SK-N-SH (cell line): ENCODE measurements at regions not wholly inside any gene's neighbourhood (a gene's known extent, or its start where the extent isn't known, plus 50 kb on each side); places are given as distances from the start of the nearest gene placed in this dataset.

Experiments used
- CTCF ChIA-PET: fragments of 300-600, 350-600 bp; formaldehyde crosslinking; extraction: SDS; loops from one replicate; lab custom pipeline; 2021; lab: Yijun Ruan, JAX
- POLR2A ChIA-PET: fragments of 350-600 bp; sonication (Branson Sonifier 250); formaldehyde crosslinking; extraction: SDS; loops from one replicate; lab custom pipeline; 2020; ENCODE audit warnings: antibody characterized with exemption, inconsistent platforms; lab: Yijun Ruan, JAX
- DNase-seq: peaks from one replicate; pipeline ENCODE4 v3.0.0; 2012
- H2AFZ ChIP-seq: fragments of 200-600 bp; sonication (generic); 2 replicates; pipeline ENCODE4 v1.8.1; 2016; ENCODE audit warnings: antibody characterized with exemption, mild to moderate bottlenecking, low read depth
- H3F3A ChIP-seq: fragments of 200-600 bp; sonication (generic); replicated peaks from 2 replicates; pipeline ENCODE3; 2016; ENCODE audit warnings: antibody characterized with exemption, mild to moderate bottlenecking; ENCODE audit not compliant: insufficient read depth
- H3K27ac ChIP-seq, 2 experiments: fragments of 200-500 bp in 1 of 2; fragments of 200-600 bp in 1 of 2; sonication (Bioruptor generic) in 1 of 2; sonication (generic), shearing (Covaris generic) in 1 of 2; 2 replicates each; pipeline versions ENCODE4 v1.5.1 to v1.6.1; 2014 to 2016; ENCODE audit warnings: low read depth in 2 of 2, inconsistent platforms in 1 of 2, low read length in 1 of 2, mild to moderate bottlenecking in 1 of 2, mixed read lengths in 1 of 2
- H3K27me3 ChIP-seq: fragments of 200-600 bp; sonication (generic), shearing (Covaris generic); 2 replicates; pipeline ENCODE4 v1.6.1; 2016; ENCODE audit warnings: mixed run types; ENCODE audit not compliant: insufficient read depth
- H3K36me3 ChIP-seq, 2 experiments: fragments of 200-500 bp in 1 of 2; fragments of 200-600 bp in 1 of 2; sonication (Bioruptor generic) in 1 of 2; sonication (generic) in 1 of 2; replicated peaks in 1 of 2; 2 replicates each; pipeline versions ENCODE3 to v1.5.1; 2014 to 2016; ENCODE audit warnings: low read length in 1 of 2, mild to moderate bottlenecking in 1 of 2; ENCODE audit not compliant: insufficient read depth in 2 of 2, control insufficient read depth in 1 of 2
- H3K4me1 ChIP-seq, 2 experiments: fragments of 200-500 bp in 1 of 2; fragments of 200-600 bp in 1 of 2; sonication (Bioruptor generic) in 1 of 2; sonication (generic), shearing (Covaris generic) in 1 of 2; 2 replicates each; pipeline versions ENCODE4 v1.5.1 to v1.6.1; 2014 to 2016; ENCODE audit warnings: low read depth in 1 of 2, low read length in 1 of 2, mixed run types in 1 of 2; ENCODE audit not compliant: insufficient read depth in 2 of 2, control insufficient read depth in 1 of 2
- H3K4me2 ChIP-seq: fragments of 200-600 bp; sonication (generic), shearing (Covaris generic); 2 replicates; pipeline ENCODE4 v1.6.1; 2017; ENCODE audit warnings: mixed run types
- H3K4me3 ChIP-seq, 2 experiments: fragments of 200-500 bp in 1 of 2; fragments of 200-600 bp in 1 of 2; sonication (Bioruptor generic) in 1 of 2; sonication (generic), shearing (Covaris generic) in 1 of 2; 2 replicates each; pipeline versions ENCODE4 v1.5.1 to v1.8.1; 2014 to 2016; ENCODE audit warnings: low read depth in 2 of 2, inconsistent platforms in 1 of 2, low read length in 1 of 2, mild to moderate bottlenecking in 1 of 2, mixed read lengths in 1 of 2, moderate library complexity in 1 of 2
- H3K79me2 ChIP-seq: fragments of 200-600 bp; sonication (generic); 2 replicates; pipeline ENCODE4 v1.8.1; 2017; ENCODE audit warnings: mild to moderate bottlenecking; ENCODE audit not compliant: insufficient read depth
- H3K9ac ChIP-seq: fragments of 200-600 bp; sonication (generic); 2 replicates; pipeline ENCODE4 v1.6.1; 2017; ENCODE audit warnings: mixed run types
- H3K9me2 ChIP-seq: fragments of 200-600 bp; sonication (generic); 2 replicates; pipeline ENCODE4 v1.6.1; 2017; ENCODE audit warnings: mixed run types
- H3K9me3 ChIP-seq: fragments of 200-600 bp; sonication (generic); 2 replicates; pipeline ENCODE4 v1.6.1; 2017; ENCODE audit warnings: mixed run types, mild to moderate bottlenecking, moderate library complexity
- H4K20me1 ChIP-seq: fragments of 200-600 bp; sonication (generic); 2 replicates; pipeline ENCODE4 v1.6.1; 2017; ENCODE audit warnings: mild to moderate bottlenecking, mixed run types; ENCODE audit not compliant: insufficient read depth
- EP300 ChIP-seq, 2 experiments: IDR thresholded peaks; 2 replicates each; pipeline versions ENCODE4 v1.4.0 to v1.6.1; 2012; ENCODE audit warnings: borderline replicate concordance in 1 of 2, low read depth in 1 of 2, low read length in 1 of 2
- FOXJ3 ChIP-seq: sonication (generic); formaldehyde crosslinking; IDR thresholded peaks from 2 replicates; pipeline ENCODE4 v1.5.1; 2020; ENCODE audit warnings: mild to moderate bottlenecking, missing genetic modification reagents
- FOXM1 ChIP-seq: IDR thresholded peaks from 2 replicates; pipeline ENCODE4 v1.4.0; 2012; ENCODE audit warnings: low read depth, mild to moderate bottlenecking
- MXI1 ChIP-seq: IDR thresholded peaks from 2 replicates; pipeline ENCODE4 v1.6.1; 2012; ENCODE audit warnings: mild to moderate bottlenecking, low read depth, low read length, improper control_type of control experiment
- NFIC ChIP-seq: IDR thresholded peaks from 2 replicates; pipeline ENCODE4 v1.4.0; 2012; ENCODE audit warnings: borderline replicate concordance
- NRF1 ChIP-seq: IDR thresholded peaks from 2 replicates; pipeline ENCODE4 v1.6.1; 2012; ENCODE audit warnings: low read depth, mild to moderate bottlenecking, low read length
- RAD21 ChIP-seq: IDR thresholded peaks from 2 replicates; pipeline ENCODE4 v1.6.1; 2012; ENCODE audit warnings: mild to moderate bottlenecking, low read length
- TCF12 ChIP-seq: IDR thresholded peaks from 2 replicates; pipeline ENCODE4 v1.4.0; 2012
- WGBS: methylation state at CpG from one replicate; pipeline ENCODE4 v1.1.6; 2017; ENCODE audit warnings: low lambda C conversion rate; 5-methylcytosine and 5-hydroxymethylcytosine counted together
- TF ChIP-seq, protein P1 (sequence below): IDR thresholded peaks from 2 replicates; pipeline ENCODE4 v1.4.0; 2012; ENCODE audit warnings: low read depth
- TF ChIP-seq, protein P2 (sequence below): fragments of 150-350 bp; IDR thresholded peaks from 2 replicates; pipeline ENCODE4 v1.6.1; 2016; ENCODE audit warnings: mild to moderate bottlenecking, low read depth, low read length
- TF ChIP-seq, protein P3 (sequence below): fragments of 200-600 bp; sonication (generic); IDR thresholded peaks from 2 replicates; pipeline ENCODE4 v1.6.1; 2017; ENCODE audit warnings: antibody characterized with exemption, mild to moderate bottlenecking, moderate library complexity
- TF ChIP-seq, protein P4 (sequence below): IDR thresholded peaks from 2 replicates; pipeline ENCODE4; 2012
- TF ChIP-seq, protein P5 (sequence below): fragments of 150-350 bp; IDR thresholded peaks from 2 replicates; pipeline ENCODE4 v1.6.1; 2017; ENCODE audit warnings: antibody characterized with exemption, low read length, low read depth, borderline replicate concordance

DNA sequence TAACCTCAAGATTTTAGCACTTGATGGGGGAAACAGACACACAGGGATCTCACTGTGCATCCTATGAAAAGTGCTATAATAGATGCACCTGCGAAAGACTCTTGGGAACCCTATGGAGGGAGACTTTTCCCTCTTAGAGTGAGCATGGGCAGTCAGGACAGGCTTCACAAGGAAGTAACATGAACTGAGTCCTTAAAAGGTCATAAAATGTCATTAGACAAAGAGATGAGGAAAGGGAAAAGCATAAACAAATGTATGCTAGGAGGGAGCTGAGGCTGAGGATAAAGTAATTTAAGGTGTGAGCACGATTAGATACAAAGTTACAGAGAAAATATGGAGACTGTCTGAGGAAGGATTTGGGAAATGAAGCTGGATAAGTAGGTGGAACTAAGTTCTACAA is 60.6 kb upstream of the MIER3 start:
- Histone ChIP-seq H3K79me2 (no peaks in the 10 kb centered on the region), H3K9me2 (no peaks in the 10 kb centered on the region), H3K36me3 (no peaks in the 10 kb centered on the region), H4K20me1 (no peaks in the 10 kb centered on the region), H3K9me3 (no peaks in the 10 kb centered on the region), H3K4me3 (no peak overlapping the region), H3K27ac (no peak overlapping the region), H3K4me2 (no peak overlapping the region), H3K27me3 (no peaks in the 10 kb centered on the region; the same call in 1 of the 2 replicates), H3K9ac (no peak overlapping the region), H3F3A (no peaks in the 10 kb centered on the region), H2AFZ (no peak overlapping the region), H3K4me1 (peaks cover 0 to 2% of the 10 kb centered on the region in 2 experiments; a peak in 1 of 4 replicates)
- WGBS = 30% methylated on average over 2 of the region's 2 CpGs
- CTCF ChIA-PET = interaction anchor here (0.7 kb wide), 1 partner anchor 16 kb away, joined by 4 read pairs; no protein-coding TSS in a partner anchor
- POLR2A ChIA-PET = no interaction called here
- no peak for DNase-seq
- no peak for TF ChIP-seq NRF1
- TF ChIP-seq, protein P1, sequence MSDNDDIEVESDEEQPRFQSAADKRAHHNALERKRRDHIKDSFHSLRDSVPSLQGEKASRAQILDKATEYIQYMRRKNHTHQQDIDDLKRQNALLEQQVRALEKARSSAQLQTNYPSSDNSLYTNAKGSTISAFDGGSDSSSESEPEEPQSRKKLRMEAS = no peak

DNA sequence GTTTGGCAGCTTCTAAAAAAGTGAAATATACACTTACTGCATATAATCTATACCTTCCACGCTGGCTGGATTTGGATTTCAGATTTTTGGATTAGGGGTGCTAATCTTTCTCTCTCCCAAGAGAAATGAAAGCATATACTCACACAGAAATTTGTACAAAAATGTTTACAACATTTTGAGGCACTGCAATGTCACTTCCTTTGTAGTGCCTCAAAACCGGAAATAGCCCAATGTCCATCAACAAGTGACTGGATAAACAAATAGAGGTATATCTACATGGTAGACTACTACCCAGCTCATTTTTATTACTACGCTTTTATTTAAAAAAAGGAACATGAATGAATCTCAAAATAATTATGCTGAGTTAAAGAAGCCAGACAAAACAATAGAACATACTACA is 74.0 kb upstream of the MIER3 start:
- WGBS = 51% methylated on average over 3 of the region's 3 CpGs

More for the DNA sequence above, 74.0 kb upstream of the MIER3 start:
- H4K20me1 ChIP-seq = no peaks in the 10 kb centered on the region
- no peaks in the 10 kb centered on the region for H3K9me3 ChIP-seq
- H3K9ac ChIP-seq = no peak overlapping the region
- H3K4me2 ChIP-seq = no peak overlapping the region
- H3K27ac ChIP-seq = no peak overlapping the region
- no peaks in the 10 kb centered on the region for H3K9me2 ChIP-seq
- no peaks in the 10 kb centered on the region for H3K79me2 ChIP-seq
- no peaks in the 10 kb centered on the region for H3K27me3 ChIP-seq
- ChIA-PET POLR2A (no interaction called here), CTCF (interaction anchor here (1.4 kb wide), 1 partner anchor 17 kb away, joined by 3 read pairs; no protein-coding TSS in a partner anchor)
- no peak overlapping the region for H2AFZ ChIP-seq
- no peaks in the 10 kb centered on the region for H3K36me3 ChIP-seq
- TF ChIP-seq EP300 (IDR thresholded peaks at IDR 0.05; ENCODE audit: borderline replicate concordance in 1 of 2, low read depth in 1 of 2, low read length in 1 of 2) = no peak
- TF ChIP-seq, protein P2, sequence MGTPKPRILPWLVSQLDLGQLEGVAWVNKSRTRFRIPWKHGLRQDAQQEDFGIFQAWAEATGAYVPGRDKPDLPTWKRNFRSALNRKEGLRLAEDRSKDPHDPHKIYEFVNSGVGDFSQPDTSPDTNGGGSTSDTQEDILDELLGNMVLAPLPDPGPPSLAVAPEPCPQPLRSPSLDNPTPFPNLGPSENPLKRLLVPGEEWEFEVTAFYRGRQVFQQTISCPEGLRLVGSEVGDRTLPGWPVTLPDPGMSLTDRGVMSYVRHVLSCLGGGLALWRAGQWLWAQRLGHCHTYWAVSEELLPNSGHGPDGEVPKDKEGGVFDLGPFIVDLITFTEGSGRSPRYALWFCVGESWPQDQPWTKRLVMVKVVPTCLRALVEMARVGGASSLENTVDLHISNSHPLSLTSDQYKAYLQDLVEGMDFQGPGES = no peak
- TF ChIP-seq FOXJ3 (CRISPR knock-in tag) = no peak
- TF ChIP-seq FOXM1 = no peak
- TF ChIP-seq, protein P3, sequence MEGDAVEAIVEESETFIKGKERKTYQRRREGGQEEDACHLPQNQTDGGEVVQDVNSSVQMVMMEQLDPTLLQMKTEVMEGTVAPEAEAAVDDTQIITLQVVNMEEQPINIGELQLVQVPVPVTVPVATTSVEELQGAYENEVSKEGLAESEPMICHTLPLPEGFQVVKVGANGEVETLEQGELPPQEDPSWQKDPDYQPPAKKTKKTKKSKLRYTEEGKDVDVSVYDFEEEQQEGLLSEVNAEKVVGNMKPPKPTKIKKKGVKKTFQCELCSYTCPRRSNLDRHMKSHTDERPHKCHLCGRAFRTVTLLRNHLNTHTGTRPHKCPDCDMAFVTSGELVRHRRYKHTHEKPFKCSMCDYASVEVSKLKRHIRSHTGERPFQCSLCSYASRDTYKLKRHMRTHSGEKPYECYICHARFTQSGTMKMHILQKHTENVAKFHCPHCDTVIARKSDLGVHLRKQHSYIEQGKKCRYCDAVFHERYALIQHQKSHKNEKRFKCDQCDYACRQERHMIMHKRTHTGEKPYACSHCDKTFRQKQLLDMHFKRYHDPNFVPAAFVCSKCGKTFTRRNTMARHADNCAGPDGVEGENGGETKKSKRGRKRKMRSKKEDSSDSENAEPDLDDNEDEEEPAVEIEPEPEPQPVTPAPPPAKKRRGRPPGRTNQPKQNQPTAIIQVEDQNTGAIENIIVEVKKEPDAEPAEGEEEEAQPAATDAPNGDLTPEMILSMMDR = no peak
- TF ChIP-seq, protein P4, sequence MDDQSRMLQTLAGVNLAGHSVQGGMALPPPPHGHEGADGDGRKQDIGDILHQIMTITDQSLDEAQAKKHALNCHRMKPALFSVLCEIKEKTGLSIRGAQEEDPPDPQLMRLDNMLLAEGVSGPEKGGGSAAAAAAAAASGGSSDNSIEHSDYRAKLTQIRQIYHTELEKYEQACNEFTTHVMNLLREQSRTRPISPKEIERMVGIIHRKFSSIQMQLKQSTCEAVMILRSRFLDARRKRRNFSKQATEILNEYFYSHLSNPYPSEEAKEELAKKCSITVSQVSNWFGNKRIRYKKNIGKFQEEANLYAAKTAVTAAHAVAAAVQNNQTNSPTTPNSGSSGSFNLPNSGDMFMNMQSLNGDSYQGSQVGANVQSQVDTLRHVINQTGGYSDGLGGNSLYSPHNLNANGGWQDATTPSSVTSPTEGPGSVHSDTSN = no peak
- no peak for TF ChIP-seq RAD21
- TF ChIP-seq NFIC = no peak
- TF ChIP-seq TCF12 = no peak
- no peak for TF ChIP-seq MXI1
- TF ChIP-seq, protein P5, sequence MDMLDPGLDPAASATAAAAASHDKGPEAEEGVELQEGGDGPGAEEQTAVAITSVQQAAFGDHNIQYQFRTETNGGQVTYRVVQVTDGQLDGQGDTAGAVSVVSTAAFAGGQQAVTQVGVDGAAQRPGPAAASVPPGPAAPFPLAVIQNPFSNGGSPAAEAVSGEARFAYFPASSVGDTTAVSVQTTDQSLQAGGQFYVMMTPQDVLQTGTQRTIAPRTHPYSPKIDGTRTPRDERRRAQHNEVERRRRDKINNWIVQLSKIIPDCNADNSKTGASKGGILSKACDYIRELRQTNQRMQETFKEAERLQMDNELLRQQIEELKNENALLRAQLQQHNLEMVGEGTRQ = no peak
- no peak overlapping the region for H3K4me3 ChIP-seq
- H3F3A ChIP-seq = no peaks in the 10 kb centered on the region
- no peaks in the 10 kb centered on the region for H3K4me1 ChIP-seq
- DNase-seq = no peak
